GM18951 (cell line): ENCODE measurements at regions not wholly inside any gene's neighbourhood (a gene's known extent, or its start where the extent isn't known, plus 50 kb on each side); places are given as distances from the start of the nearest gene placed in this dataset.
"Not testable (repeated sequence)": the region's sequence is repeated elsewhere in the genome, so short reads cannot be mapped to it uniquely, and the experiment has no call there.

Source experiments
- POLR2A ChIP-seq: IDR thresholded peaks from 4 replicates; pipeline ENCODE4 v1.6.1; 2011; ENCODE audit warnings: mild to moderate bottlenecking; ENCODE audit not compliant: insufficient read length, insufficient read depth; ENCODE audit errors: extremely low read depth
- in situ Hi-C: fragments of 300-500 bp; cut with MboI; formaldehyde crosslinking; loops from one replicate; pipeline ENCODE4 v1.12.0; 2022; ENCODE audit warnings: low sequenced_read_pairs, mixed read lengths, inconsistent platforms; ENCODE audit not compliant: unreplicated experiment

DNA sequence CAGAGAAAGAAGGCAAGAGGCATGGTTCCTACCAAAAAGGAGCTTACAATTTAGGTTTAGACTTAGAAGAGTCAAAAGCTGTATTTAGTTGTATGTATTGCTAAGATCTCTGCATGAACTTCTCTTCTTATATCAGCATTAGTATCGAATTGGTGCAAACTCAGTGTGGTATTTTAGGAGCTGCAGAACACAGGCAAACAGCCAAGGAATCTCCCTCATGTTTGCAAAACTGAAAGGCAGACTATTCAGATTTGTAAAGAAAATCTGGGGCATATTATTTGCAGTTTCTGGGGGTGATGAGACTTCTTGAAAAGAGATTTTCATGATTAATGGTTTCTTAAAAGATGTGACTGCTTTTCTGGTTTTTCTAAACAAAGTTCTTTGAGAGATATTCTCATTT lies 252.7 kb downstream of the CEMIP2 start:
- no peak for TF ChIP-seq POLR2A
- in situ Hi-C loops, result no loop called here

DNA sequence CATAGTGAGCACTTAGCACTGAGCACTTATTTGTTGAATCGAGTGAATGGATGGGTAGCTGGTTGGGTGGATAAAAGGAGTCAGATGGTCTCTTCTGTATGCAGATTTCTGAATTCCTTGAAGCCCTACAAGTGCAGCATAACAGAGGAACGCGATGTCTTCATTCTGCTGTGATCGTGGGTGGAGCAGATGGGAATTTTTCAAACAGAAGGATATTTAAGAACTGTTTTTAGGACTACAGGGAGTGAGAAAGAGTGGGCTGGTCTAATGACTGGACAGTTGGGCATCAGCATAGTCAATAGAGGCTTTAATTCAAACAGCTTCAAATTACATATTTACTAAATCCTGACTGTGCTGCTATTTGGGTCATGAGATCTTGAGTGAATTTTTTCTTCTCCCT lies 253.2 kb downstream of the CEMIP2 start:
- TF ChIP-seq POLR2A, result no peak
- in situ Hi-C loops, result no loop called here

DNA sequence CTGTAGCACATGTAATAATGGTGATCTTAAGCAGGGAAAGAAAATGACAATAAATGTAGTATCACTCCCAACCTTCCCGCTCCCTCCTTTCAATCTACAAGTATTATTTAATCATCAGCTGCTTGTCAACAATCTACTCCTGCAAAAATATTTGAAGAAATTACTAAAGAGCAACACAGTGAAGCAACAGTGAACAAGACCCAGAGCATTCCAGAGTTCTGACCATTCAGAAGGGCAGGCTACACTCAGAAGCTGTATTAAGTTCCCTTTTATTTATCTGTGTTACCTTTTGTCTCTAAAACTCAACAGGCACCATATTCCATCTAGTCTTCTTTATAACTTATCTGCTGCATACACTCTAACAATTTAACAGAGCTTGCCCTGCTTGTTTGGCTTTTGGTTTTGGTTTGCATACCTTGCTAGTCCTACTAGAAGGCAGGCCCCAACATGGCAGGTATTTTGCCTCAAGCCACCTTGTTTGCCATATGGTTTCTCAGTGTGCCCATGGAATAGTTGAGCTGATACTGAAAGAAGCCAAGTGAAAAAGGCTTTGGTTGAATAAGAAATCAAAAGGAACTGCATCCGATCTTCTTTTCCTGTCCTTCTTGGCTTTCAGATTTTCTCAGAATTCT lies 253.9 kb downstream of the CEMIP2 start:
- TF ChIP-seq POLR2A, result no peak
- in situ Hi-C loops, result no loop called here

DNA sequence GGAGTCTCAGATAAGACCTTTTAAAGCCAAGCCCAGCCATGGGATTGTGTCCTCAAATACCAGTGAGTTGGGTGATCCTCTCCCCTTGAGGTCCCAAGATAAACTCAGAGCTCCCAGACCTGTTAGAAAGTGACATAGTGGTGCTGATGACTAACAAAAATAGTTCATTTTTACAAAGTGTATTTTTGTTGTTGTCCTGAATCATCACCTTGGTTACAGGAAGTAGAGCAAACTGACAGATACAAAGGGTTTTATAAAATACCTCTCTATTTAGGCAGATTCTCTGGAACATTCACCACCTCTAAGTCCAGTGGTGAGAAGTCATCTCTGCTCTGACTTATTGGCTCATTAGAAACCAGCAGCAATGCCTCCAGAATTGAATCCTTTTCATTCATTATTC lies 259.3 kb downstream of the CEMIP2 start:
- in situ Hi-C loops, result no loop called here
- TF ChIP-seq POLR2A, result no peak

DNA sequence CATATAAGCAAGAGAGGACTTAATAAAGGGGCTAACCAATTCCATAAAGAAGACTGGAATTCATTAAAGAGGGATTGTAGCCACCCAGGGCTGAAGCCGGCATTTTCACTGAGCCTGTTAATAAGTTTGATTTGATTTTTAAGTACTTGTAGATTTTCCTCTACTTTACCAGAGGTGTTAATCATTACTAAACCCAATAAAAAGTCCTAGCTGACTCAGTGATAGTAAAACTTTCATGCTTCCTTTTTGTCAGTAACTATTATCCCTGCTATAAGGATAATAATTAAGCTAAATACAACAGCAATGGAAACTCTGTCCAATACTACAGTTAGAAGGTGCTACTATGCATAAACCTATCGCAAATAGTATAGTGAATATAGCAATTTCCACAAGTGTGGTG lies 260.2 kb downstream of the CEMIP2 start:
- in situ Hi-C loops, result not testable (repeated sequence)

DNA sequence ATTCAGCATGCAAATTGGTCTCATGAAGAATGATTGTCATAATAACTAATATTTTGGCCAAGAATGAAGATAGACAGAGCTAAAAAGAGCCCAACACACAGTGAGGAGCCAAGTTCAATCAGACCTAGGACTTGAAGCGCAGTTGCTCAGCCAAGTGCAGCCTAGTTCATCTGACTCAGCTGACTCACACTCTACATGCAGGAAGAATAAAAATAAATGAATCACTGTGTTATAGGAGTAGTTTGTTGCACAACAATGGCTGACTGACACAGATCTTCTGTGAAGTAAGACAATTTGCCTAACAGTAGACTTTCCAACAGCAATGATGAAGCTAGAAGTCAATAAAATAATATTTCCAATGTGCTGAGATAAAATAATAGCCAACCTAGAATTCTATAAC lies 261.5 kb downstream of the CEMIP2 start:
- in situ Hi-C loops, result no loop called here
- TF ChIP-seq POLR2A, result no peak

DNA sequence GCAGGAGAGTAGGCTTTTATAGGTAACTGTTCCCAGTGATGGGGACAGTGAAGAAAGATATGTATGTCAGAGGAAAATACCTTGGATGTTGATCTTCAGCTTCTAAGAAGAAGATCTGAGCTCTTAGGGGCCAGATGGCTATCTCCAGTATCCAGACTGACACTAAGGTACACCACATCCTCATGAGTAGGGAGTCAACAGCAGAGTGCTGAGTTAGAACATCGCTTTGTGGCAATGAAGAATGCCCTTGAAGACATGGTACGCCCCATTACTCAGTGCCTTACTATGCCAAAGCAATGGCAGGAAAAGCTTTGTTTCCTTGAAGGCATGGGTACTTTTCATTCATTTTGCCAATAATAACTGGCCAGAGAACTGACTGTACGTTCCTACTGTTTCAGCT lies 263.7 kb downstream of the CEMIP2 start:
- in situ Hi-C loops, result no loop called here
- no peak for TF ChIP-seq POLR2A

DNA sequence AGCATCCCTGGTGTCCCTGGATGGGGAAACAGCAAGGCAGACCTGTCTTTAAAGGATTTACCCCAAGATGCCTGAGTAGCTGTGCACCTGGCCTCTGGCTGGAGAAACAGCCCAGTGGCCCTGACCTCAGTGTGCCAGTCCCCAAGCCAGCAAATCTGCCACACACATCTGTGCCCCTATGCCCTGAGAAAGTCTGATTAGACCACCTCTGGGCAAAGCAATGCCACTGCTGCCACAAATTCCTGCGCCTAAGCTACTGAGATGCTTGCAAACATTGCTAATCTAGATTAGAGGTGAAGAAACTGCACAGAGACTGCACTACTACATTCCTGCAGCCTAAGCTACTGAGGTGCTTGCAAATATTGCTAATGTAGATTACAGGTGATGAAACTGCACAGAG lies 269.6 kb downstream of the CEMIP2 start:
- TF ChIP-seq POLR2A, result no peak
- in situ Hi-C loops, result no loop called here

DNA sequence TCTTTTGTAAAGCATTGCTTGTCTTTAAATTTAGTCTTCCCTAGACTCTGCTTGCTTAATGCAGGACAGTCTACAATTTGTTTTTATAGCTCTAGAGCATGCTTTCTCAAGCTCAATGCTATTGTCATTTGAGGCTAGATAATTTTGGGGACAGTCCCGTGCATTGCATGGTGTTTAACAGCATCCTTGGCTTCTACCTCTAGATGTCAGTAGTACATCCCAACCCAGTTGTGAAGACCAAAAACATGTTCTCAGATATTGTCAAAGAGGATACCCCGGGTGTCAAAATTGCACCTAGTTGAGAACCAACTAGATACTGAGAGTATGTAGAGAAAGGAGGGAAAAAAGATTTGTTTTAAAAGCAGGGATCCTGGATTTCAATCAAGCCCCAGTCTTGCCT lies 277.5 kb downstream of the CEMIP2 start:
- in situ Hi-C loops, result no loop called here
- no peak for TF ChIP-seq POLR2A

GRCh38 chr9:71487061-71487460 lies 281.3 kb downstream of the CEMIP2 start:
- in situ Hi-C loops, result no loop called here
- TF ChIP-seq POLR2A, result no peak

DNA sequence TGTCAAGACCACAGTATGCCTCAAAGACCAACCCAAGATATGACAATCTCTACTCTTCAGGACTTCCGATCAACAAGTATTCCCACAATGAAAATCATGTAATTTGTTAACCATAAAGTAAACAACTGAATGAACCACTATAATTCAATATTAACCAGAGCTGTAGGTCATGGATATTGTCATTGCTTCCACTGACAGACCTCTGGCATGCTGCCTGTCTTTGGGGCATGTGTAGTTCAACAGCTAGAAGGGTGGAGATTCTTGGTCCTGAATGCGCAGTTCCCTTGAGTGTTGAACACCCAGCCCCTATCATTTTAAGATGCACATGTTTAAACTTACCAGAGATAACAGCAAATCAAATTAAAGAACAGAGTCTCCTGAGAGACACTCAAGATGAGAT lies 283.0 kb downstream of the CEMIP2 start:
- in situ Hi-C loops, result no loop called here
- TF ChIP-seq POLR2A, result no peak

DNA sequence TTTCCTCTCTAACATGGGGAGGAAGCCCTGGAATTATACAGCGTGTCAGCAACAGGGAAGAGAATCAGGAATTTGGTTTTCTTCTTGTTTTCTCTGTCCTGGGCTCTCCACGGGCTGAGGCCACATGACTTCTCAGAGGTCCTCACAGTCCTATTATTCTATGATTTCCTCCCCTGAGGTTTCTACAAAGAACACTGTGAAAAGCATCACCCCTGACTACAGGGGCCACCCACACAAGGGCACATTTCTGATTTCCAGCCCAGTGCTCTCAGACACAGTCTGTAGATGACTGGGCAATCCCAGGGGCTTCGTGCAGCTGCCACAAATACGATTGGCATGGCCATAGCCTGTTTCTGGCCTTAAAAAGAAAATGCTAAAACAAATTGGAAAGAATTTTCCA lies 284.9 kb downstream of the CEMIP2 start:
- in situ Hi-C loops, result no loop called here
- no peak for TF ChIP-seq POLR2A

- in situ Hi-C loops, result no loop called here
- no peak for TF ChIP-seq POLR2A
These were observed 288.7 kb downstream of the CEMIP2 start for GRCh38 chr9:71479621-71480020.

GRCh38 chr9:71472400-71472799 lies 295.9 kb downstream of the CEMIP2 start:
- no peak for TF ChIP-seq POLR2A
- in situ Hi-C loops, result no loop called here

GRCh38 chr9:71465392-71465791 lies 302.9 kb downstream of the CEMIP2 start:
- in situ Hi-C loops, result no loop called here
- TF ChIP-seq POLR2A, result no peak

DNA sequence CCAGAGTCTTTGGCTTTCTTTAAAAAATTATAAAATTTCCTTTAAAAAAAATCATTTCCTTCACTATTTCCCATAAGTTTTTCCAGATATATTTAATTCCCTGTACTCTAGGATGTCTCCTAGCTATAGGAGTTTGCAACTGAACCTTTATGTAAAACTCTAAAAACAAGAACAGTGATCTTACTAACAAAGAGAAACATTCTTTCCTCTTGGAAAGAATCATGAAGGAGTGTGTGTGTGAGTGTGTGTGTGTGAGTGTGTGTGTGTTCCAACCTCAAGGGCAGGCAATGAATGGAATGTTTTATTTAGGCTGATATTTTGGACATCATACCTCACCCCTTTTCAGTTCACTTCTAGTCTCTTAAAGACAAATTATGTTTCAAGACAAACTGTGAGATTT lies 309.2 kb downstream of the CEMIP2 start:
- in situ Hi-C loops, result no loop called here
- TF ChIP-seq POLR2A, result no peak
